ENCODE measurements at regions not wholly inside any gene's neighbourhood (a gene's known extent, or its start where the extent isn't known, plus 50 kb on each side); places are given as distances from the start of the nearest gene placed in this dataset.

DNA sequence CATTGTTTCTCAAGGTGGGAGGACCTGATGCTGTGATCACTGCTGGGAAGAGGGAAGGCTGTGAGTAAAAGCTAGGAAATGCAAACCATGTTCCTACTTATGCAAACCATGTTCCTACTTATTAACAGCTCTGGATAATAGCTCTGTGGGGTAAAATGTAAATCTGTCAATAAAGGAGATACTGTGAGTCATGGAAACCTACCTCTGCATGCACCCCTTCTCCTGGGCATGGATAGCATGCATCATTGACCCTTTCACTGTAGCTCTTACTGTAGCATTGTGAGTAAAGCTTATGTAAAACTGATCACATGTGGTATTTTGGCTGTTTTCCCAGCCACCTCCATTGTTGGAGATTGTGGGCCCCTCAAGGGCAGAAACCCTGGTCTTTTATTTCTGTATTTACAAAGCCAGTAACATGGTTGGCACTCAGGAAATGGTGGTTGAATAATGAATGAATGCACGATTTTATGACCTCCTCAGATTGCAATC is 253.7 kb downstream of the GRIN2B start:
- Histone ChIP-seq H2AFZ (ENCODE audit: low read length) (no peak overlapping the region), H3K27me3 (ENCODE audit: low read length) (no peaks in the 10 kb centered on the region), H3K4me2 (ENCODE audit: low read length) (peak overlapping the region; percentile 31; the same call in 1 of the 2 replicates), H4K20me1 (ENCODE audit: low read length) (no peaks in the 10 kb centered on the region), H3K4me3 (ENCODE audit: low read length) (no peak overlapping the region), H3K9ac (ENCODE audit: low read length) (no peak overlapping the region; the same call in 1 of the 2 replicates), H3K27ac (ENCODE audit: low read length) (peak overlapping the region; percentile 86), H3F3A (ENCODE audit: low read length, unreplicated experiment) (no peaks in the 10 kb centered on the region), H3K36me3 (ENCODE audit: low read depth, low read length) (no peaks in the 10 kb centered on the region), H3K79me2 (ENCODE audit: low read length) (no peaks in the 10 kb centered on the region), H3K4me1 (ENCODE audit: insufficient read depth, low read length) (peaks cover 21% of the 10 kb centered on the region), H3K9me2 (replicated peaks; ENCODE audit: low read length) (no peaks in the 10 kb centered on the region), H3K9me3 (ENCODE audit: low read length) (no peaks in the 10 kb centered on the region)
- no peak for ATAC-seq
- intact Hi-C loops (cut with micrococcal nuclease): no loop called here
- DNase-seq: peak; percentile 83
- no TSS peak for BruUV-seq (replicated peaks)
- CTCF ChIA-PET: no interaction called here
- POLR2A ChIA-PET (ENCODE audit: unreplicated experiment): no interaction called here
- TF ChIP-seq, protein P1, sequence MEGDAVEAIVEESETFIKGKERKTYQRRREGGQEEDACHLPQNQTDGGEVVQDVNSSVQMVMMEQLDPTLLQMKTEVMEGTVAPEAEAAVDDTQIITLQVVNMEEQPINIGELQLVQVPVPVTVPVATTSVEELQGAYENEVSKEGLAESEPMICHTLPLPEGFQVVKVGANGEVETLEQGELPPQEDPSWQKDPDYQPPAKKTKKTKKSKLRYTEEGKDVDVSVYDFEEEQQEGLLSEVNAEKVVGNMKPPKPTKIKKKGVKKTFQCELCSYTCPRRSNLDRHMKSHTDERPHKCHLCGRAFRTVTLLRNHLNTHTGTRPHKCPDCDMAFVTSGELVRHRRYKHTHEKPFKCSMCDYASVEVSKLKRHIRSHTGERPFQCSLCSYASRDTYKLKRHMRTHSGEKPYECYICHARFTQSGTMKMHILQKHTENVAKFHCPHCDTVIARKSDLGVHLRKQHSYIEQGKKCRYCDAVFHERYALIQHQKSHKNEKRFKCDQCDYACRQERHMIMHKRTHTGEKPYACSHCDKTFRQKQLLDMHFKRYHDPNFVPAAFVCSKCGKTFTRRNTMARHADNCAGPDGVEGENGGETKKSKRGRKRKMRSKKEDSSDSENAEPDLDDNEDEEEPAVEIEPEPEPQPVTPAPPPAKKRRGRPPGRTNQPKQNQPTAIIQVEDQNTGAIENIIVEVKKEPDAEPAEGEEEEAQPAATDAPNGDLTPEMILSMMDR (conservative IDR thresholded peaks at IDR 0.05; ENCODE audit: low read depth, low read length): no peak
- TF ChIP-seq EZH2phosphoT487 (IDR thresholded peaks at IDR 0.05; ENCODE audit: borderline replicate concordance, low read length) (no peak), EZH2 (IDR thresholded peaks at IDR 0.05; ENCODE audit: low read length, unreplicated experiment) (no peak)

DNA sequence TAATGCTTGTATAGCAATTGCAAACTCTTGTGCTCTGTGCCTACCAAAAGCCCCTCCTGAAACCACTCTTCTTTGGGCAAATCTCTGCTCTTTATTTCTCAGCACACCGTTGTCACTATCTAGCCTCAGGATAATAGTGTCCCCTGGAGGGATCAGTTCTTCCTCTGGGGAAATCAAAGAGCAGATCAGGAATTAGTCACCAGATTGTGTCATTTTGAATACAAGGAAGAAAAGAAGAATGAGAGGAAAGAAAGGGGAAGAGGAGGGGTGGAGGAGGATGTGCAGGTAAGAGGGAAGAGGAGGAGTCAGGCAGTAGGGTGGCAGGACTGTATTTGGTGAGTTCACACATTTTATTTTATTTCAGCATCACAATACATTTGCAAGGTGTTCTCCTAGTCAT is 256.4 kb downstream of the GRIN2B start:
- intact Hi-C loops (cut with micrococcal nuclease): no loop called here
- ATAC-seq (no peak), DNase-seq (peak; percentile 46)
- ChIA-PET CTCF (no interaction called here), POLR2A (ENCODE audit: unreplicated experiment) (no interaction called here)
- no peaks in the 10 kb centered on the region for H3K9me3 ChIP-seq (ENCODE audit: low read length)
- BruUV-seq (replicated peaks): no TSS peak
- H3K27me3 ChIP-seq (ENCODE audit: low read length): no peaks in the 10 kb centered on the region
- H3K27ac ChIP-seq (ENCODE audit: low read length): no peak overlapping the region
- H3K9ac ChIP-seq (ENCODE audit: low read length): no peak overlapping the region
- H3K79me2 ChIP-seq (ENCODE audit: low read length): no peaks in the 10 kb centered on the region
- no peaks in the 10 kb centered on the region for H3F3A ChIP-seq (ENCODE audit: low read length, unreplicated experiment)
- no peaks in the 10 kb centered on the region for H3K36me3 ChIP-seq (ENCODE audit: low read depth, low read length)
- H3K4me2 ChIP-seq (ENCODE audit: low read length): peak overlapping the region; percentile 21; the same call in 1 of the 2 replicates
- H4K20me1 ChIP-seq (ENCODE audit: low read length): no peaks in the 10 kb centered on the region
- H2AFZ ChIP-seq (ENCODE audit: low read length): no peak overlapping the region
- H3K4me1 ChIP-seq (ENCODE audit: insufficient read depth, low read length): peaks cover 21% of the 10 kb centered on the region
- H3K9me2 ChIP-seq (replicated peaks; ENCODE audit: low read length): no peaks in the 10 kb centered on the region
- no peak overlapping the region for H3K4me3 ChIP-seq (ENCODE audit: low read length)
- TF ChIP-seq, protein P1 (conservative IDR thresholded peaks at IDR 0.05; ENCODE audit: low read depth, low read length): no peak
- TF ChIP-seq EZH2 (IDR thresholded peaks at IDR 0.05; ENCODE audit: low read length, unreplicated experiment): no peak
- TF ChIP-seq EZH2phosphoT487 (IDR thresholded peaks at IDR 0.05; ENCODE audit: borderline replicate concordance, low read length): no peak

DNA sequence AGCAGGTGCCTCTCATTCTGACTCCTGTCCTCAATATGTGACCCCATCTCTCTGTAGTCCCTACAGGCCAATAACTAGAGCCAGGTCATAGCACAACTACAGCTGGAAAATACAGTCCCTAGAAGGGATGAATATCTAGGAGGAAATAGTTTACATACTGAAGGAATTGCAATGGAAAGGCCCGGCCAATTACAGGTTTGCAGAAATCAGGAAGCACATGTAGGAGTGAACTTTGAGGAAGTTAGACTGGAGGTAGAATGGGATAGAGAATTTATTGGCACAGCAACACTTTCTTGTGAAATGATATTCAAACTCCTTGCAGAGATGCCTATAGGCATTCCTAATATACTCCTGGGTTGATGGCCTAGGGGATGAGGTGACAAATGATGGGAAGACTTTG is 257.3 kb downstream of the GRIN2B start:
- Histone ChIP-seq H3K9ac (ENCODE audit: low read length) (no peak overlapping the region), H3K4me3 (ENCODE audit: low read length) (no peak overlapping the region), H4K20me1 (ENCODE audit: low read length) (no peaks in the 10 kb centered on the region), H3K9me3 (ENCODE audit: low read length) (no peaks in the 10 kb centered on the region), H3F3A (ENCODE audit: low read length, unreplicated experiment) (no peaks in the 10 kb centered on the region), H3K27me3 (ENCODE audit: low read length) (no peaks in the 10 kb centered on the region), H2AFZ (ENCODE audit: low read length) (no peak overlapping the region), H3K4me1 (ENCODE audit: insufficient read depth, low read length) (peaks cover 21% of the 10 kb centered on the region), H3K4me2 (ENCODE audit: low read length) (no peak overlapping the region), H3K36me3 (ENCODE audit: low read depth, low read length) (no peaks in the 10 kb centered on the region), H3K9me2 (replicated peaks; ENCODE audit: low read length) (no peaks in the 10 kb centered on the region), H3K27ac (ENCODE audit: low read length) (no peak overlapping the region), H3K79me2 (ENCODE audit: low read length) (no peaks in the 10 kb centered on the region)
- no peak for ATAC-seq
- TF ChIP-seq, protein P1 (conservative IDR thresholded peaks at IDR 0.05; ENCODE audit: low read depth, low read length): no peak
- no peak for TF ChIP-seq EZH2 (IDR thresholded peaks at IDR 0.05; ENCODE audit: low read length, unreplicated experiment)
- TF ChIP-seq EZH2phosphoT487 (IDR thresholded peaks at IDR 0.05; ENCODE audit: borderline replicate concordance, low read length): no peak
- POLR2A ChIA-PET (ENCODE audit: unreplicated experiment): no interaction called here
- DNase-seq: no peak
- intact Hi-C loops (cut with micrococcal nuclease): no loop called here
- CTCF ChIA-PET: no interaction called here
- no TSS peak for BruUV-seq (replicated peaks)
